GM23338 (cell line): ENCODE measurements at regions not wholly inside any gene's neighbourhood (a gene's known extent, or its start where the extent isn't known, plus 50 kb on each side); places are given as distances from the start of the nearest gene placed in this dataset.

Experiments
- ATAC-seq: fragments of 200-7000 bp; cut with Tn5 transposase; 3 replicates; pipeline ENCODE4 v1.9.1; 2020
- DNase-seq: peaks from one replicate; pipeline ENCODE4 v3.0.0-alpha.2; 2015; ENCODE audit warnings: low spot score
- H2AFZ ChIP-seq: fragments of 200-600 bp; sonication (generic); 2 replicates; pipeline ENCODE4 v1.8.0; 2016; ENCODE audit warnings: antibody characterized with exemption, mild to moderate bottlenecking, moderate library complexity
- H3F3A ChIP-seq: fragments of 200-600 bp; sonication (generic); replicated peaks from 2 replicates; pipeline ENCODE4 v1.8.0; 2017; ENCODE audit warnings: antibody characterized with exemption, mixed run types, low read depth
- H3K27ac ChIP-seq: fragments of 200-600 bp; sonication (generic); 2 replicates; pipeline ENCODE4 v1.6.1; 2016; ENCODE audit warnings: low read depth
- H3K27me3 ChIP-seq: fragments of 200-600 bp; sonication (generic); 2 replicates; pipeline ENCODE4 v1.8.0; 2016; ENCODE audit warnings: mild to moderate bottlenecking, mixed run types, moderate library complexity; ENCODE audit not compliant: insufficient read depth
- H3K36me3 ChIP-seq: fragments of 200-600 bp; sonication (generic); 2 replicates; pipeline ENCODE4 v1.8.0; 2016; ENCODE audit warnings: mild to moderate bottlenecking; ENCODE audit not compliant: insufficient read depth
- H3K4me1 ChIP-seq: fragments of 200-600 bp; sonication (generic); 2 replicates; pipeline ENCODE4 v1.8.0; 2016; ENCODE audit warnings: mild to moderate bottlenecking, moderate library complexity; ENCODE audit not compliant: insufficient read depth
- H3K4me2 ChIP-seq: fragments of 200-600 bp; sonication (generic); 2 replicates; pipeline ENCODE4 v1.7.1; 2017; ENCODE audit warnings: mixed run types
- H3K4me3 ChIP-seq: fragments of 200-600 bp; sonication (generic); 2 replicates; pipeline ENCODE4 v1.6.1; 2016; ENCODE audit warnings: mixed run types
- H3K79me2 ChIP-seq: fragments of 200-600 bp; sonication (generic); replicated peaks from 2 replicates; pipeline ENCODE4 v1.8.0; 2017; ENCODE audit warnings: mild to moderate bottlenecking; ENCODE audit not compliant: insufficient read depth
- H3K9me2 ChIP-seq: fragments of 200-600 bp; sonication (generic); 2 replicates; pipeline ENCODE4 v1.8.0; 2017; ENCODE audit not compliant: insufficient read depth
- H4K20me1 ChIP-seq: fragments of 200-600 bp; sonication (generic); replicated peaks from 2 replicates; pipeline ENCODE4 v1.8.0; 2017; ENCODE audit warnings: mild to moderate bottlenecking; ENCODE audit not compliant: insufficient read depth
- H3K27ac Mint-ChIP-seq: 2 replicates; pipeline ENCODE4 v1.8.0; 2020; ENCODE audit warnings: inconsistent platforms, mild to moderate bottlenecking, moderate library complexity, mixed read lengths
- H3K27me3 Mint-ChIP-seq: 3 replicates; pipeline ENCODE4 v1.8.0; 2022; ENCODE audit warnings: low read depth, mild to moderate bottlenecking, moderate library complexity, mixed read lengths, inconsistent platforms; ENCODE audit not compliant: insufficient read depth, poor library complexity
- H3K36me3 Mint-ChIP-seq: 3 replicates; pipeline ENCODE4 v1.8.0; 2021; ENCODE audit warnings: low read depth, mild to moderate bottlenecking, inconsistent platforms, moderate library complexity, mixed read lengths
- H3K4me1 Mint-ChIP-seq: 3 replicates; pipeline ENCODE4 v1.8.0; 2020; ENCODE audit warnings: mild to moderate bottlenecking, inconsistent platforms, mixed read lengths
- H3K4me3 Mint-ChIP-seq: 3 replicates; pipeline ENCODE4 v1.8.0; 2021; ENCODE audit warnings: moderate library complexity, mild to moderate bottlenecking, inconsistent platforms, mixed read lengths
- H3K9me3 Mint-ChIP-seq: 3 replicates; pipeline ENCODE4 v1.8.0; 2020; ENCODE audit warnings: moderate library complexity, mild to moderate bottlenecking, inconsistent platforms, mixed read lengths
- CREB1 ChIP-seq: fragments of 250-450 bp; sonication (Bioruptor Pico); IDR thresholded peaks from 2 replicates; pipeline ENCODE4 v1.5.0; 2020; ENCODE audit warnings: low read depth, mild to moderate bottlenecking, moderate library complexity
- EZH2 ChIP-seq: fragments of 200-600 bp; sonication (generic); IDR thresholded peaks from one replicate; pipeline ENCODE4 v1.8.0; 2017; ENCODE audit warnings: antibody characterized with exemption, mild to moderate bottlenecking, low read depth; ENCODE audit not compliant: unreplicated experiment
- EZH2phosphoT487 ChIP-seq: fragments of 200-600 bp; sonication (generic); IDR thresholded peaks from one replicate; pipeline ENCODE4 v1.8.1; 2018; ENCODE audit warnings: antibody characterized with exemption; ENCODE audit not compliant: unreplicated experiment
- STAT1 ChIP-seq: IDR thresholded peaks from one replicate; pipeline ENCODE4 v1.6.1; 2016; ENCODE audit warnings: antibody characterized with exemption; ENCODE audit not compliant: unreplicated experiment
- ZNF114 ChIP-seq: fragments of 250-450 bp; sonication (Bioruptor Pico); IDR thresholded peaks from 2 replicates; pipeline ENCODE4 v1.5.0; 2020; ENCODE audit warnings: mild to moderate bottlenecking, moderate library complexity
- ZNF331 ChIP-seq: fragments of 250-450 bp; sonication (Bioruptor Pico); IDR thresholded peaks from 2 replicates; pipeline ENCODE4 v1.5.0; 2020; ENCODE audit warnings: low read depth, mild to moderate bottlenecking, moderate library complexity
- TF ChIP-seq, protein P1 (sequence below), 2 experiments: fragments of 200-600 bp in 1 of 2; sonication (generic) in 1 of 2; conservative IDR thresholded peaks; 2 replicates each; pipeline versions ENCODE4 v1.5.1 to v1.6.1; 2016 to 2017; ENCODE audit warnings: antibody characterized with exemption in 2 of 2, low read depth in 2 of 2, mild to moderate bottlenecking in 2 of 2, moderate library complexity in 1 of 2
- TF ChIP-seq, protein P2 (sequence below): IDR thresholded peaks from one replicate; pipeline ENCODE4 v1.6.1; 2018; ENCODE audit warnings: antibody characterized with exemption; ENCODE audit not compliant: unreplicated experiment

DNA sequence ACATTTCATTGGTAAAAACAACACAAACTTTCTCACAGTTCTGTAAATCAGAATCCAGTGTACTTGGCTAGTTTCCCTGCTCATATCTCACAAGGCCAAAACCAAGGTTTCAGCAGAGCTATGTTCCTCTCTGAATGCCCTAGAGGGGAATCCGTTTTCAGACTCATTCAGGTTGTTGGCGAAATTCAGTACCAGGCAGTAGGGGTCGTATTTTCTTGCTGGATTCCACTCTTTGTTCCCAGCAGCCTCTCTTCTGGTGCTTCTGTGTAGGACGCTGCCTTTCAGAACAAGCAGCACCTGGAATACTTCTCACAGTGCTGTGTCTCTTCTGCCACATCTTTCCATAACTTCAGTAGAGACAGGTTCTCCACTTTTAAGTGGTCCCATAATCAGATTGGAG lies 351.9 kb downstream of the PCDH18 start:
- H3K36me3 Mint-ChIP-seq = no peaks in the 10 kb centered on the region
- no peak overlapping the region for H3K4me2 ChIP-seq
- no peak overlapping the region for H3K4me3 ChIP-seq
- no peak overlapping the region for H3K27ac Mint-ChIP-seq
- no peaks in the 10 kb centered on the region for H3K27me3 Mint-ChIP-seq
- no peaks in the 10 kb centered on the region for H3F3A ChIP-seq
- H3K4me1 ChIP-seq = no peaks in the 10 kb centered on the region
- ATAC-seq (peak; percentile 95), DNase-seq (peak; percentile 75)
- no peak overlapping the region for H2AFZ ChIP-seq
- no peak overlapping the region for H3K27ac ChIP-seq
- no peaks in the 10 kb centered on the region for H4K20me1 ChIP-seq
- no peaks in the 10 kb centered on the region for H3K4me1 Mint-ChIP-seq
- H3K27me3 ChIP-seq = no peaks in the 10 kb centered on the region
- no peaks in the 10 kb centered on the region for H3K79me2 ChIP-seq
- no peak overlapping the region for H3K4me3 Mint-ChIP-seq
- H3K9me3 Mint-ChIP-seq = no peaks in the 10 kb centered on the region
- no peaks in the 10 kb centered on the region for H3K9me2 ChIP-seq
- no peaks in the 10 kb centered on the region for H3K36me3 ChIP-seq
- no peak for TF ChIP-seq ZNF331 (CRISPR knock-in tag)
- TF ChIP-seq, protein P1, sequence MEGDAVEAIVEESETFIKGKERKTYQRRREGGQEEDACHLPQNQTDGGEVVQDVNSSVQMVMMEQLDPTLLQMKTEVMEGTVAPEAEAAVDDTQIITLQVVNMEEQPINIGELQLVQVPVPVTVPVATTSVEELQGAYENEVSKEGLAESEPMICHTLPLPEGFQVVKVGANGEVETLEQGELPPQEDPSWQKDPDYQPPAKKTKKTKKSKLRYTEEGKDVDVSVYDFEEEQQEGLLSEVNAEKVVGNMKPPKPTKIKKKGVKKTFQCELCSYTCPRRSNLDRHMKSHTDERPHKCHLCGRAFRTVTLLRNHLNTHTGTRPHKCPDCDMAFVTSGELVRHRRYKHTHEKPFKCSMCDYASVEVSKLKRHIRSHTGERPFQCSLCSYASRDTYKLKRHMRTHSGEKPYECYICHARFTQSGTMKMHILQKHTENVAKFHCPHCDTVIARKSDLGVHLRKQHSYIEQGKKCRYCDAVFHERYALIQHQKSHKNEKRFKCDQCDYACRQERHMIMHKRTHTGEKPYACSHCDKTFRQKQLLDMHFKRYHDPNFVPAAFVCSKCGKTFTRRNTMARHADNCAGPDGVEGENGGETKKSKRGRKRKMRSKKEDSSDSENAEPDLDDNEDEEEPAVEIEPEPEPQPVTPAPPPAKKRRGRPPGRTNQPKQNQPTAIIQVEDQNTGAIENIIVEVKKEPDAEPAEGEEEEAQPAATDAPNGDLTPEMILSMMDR (conservative IDR thresholded peaks at IDR 0.05; ENCODE audit: low read depth in 2 of 2) = peak; percentile 47 to 64; a peak in 3 of 4 replicates
- TF ChIP-seq EZH2 = no peak
- TF ChIP-seq, protein P2, sequence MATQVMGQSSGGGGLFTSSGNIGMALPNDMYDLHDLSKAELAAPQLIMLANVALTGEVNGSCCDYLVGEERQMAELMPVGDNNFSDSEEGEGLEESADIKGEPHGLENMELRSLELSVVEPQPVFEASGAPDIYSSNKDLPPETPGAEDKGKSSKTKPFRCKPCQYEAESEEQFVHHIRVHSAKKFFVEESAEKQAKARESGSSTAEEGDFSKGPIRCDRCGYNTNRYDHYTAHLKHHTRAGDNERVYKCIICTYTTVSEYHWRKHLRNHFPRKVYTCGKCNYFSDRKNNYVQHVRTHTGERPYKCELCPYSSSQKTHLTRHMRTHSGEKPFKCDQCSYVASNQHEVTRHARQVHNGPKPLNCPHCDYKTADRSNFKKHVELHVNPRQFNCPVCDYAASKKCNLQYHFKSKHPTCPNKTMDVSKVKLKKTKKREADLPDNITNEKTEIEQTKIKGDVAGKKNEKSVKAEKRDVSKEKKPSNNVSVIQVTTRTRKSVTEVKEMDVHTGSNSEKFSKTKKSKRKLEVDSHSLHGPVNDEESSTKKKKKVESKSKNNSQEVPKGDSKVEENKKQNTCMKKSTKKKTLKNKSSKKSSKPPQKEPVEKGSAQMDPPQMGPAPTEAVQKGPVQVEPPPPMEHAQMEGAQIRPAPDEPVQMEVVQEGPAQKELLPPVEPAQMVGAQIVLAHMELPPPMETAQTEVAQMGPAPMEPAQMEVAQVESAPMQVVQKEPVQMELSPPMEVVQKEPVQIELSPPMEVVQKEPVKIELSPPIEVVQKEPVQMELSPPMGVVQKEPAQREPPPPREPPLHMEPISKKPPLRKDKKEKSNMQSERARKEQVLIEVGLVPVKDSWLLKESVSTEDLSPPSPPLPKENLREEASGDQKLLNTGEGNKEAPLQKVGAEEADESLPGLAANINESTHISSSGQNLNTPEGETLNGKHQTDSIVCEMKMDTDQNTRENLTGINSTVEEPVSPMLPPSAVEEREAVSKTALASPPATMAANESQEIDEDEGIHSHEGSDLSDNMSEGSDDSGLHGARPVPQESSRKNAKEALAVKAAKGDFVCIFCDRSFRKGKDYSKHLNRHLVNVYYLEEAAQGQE = no peak

DNA sequence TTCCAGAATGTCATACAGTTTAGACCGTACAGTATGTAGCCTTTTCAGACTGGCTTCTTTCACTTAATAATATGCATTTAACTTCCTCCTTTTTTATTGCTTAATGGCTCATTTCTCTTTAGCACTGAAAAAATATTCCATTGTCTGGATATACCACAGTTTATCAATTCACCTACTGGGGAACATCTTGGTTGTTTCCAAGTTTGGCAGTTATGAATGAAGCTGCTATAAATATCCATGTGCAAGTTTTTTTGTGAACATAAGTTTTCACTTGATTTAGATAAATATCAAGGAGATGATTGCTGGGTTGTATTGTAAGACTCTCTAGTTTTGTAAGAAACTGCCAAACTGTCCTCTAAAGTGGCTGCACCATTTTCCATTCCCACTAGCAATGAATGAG lies 375.5 kb downstream of the PCDH18 start:
- no peaks in the 10 kb centered on the region for H3K27me3 ChIP-seq
- Mint-ChIP-seq H3K4me3 (no peak overlapping the region), H3K27ac (peak overlapping the region; percentile 66; the same call in 1 of the 2 replicates), H3K9me3 (no peaks in the 10 kb centered on the region), H3K36me3 (no peaks in the 10 kb centered on the region), H3K4me1 (no peaks in the 10 kb centered on the region), H3K27me3 (no peaks in the 10 kb centered on the region)
- no peaks in the 10 kb centered on the region for H3K79me2 ChIP-seq
- H3K9me2 ChIP-seq = no peaks in the 10 kb centered on the region
- H2AFZ ChIP-seq = no peak overlapping the region
- H4K20me1 ChIP-seq = no peaks in the 10 kb centered on the region
- no peak overlapping the region for H3K27ac ChIP-seq
- no peak overlapping the region for H3K4me3 ChIP-seq
- no peaks in the 10 kb centered on the region for H3K4me1 ChIP-seq
- H3K4me2 ChIP-seq = no peak overlapping the region
- no peak for DNase-seq
- no peak for ATAC-seq
- H3K36me3 ChIP-seq = no peaks in the 10 kb centered on the region
- H3F3A ChIP-seq = no peaks in the 10 kb centered on the region
- TF ChIP-seq ZNF114 (no peak), ZNF331 (CRISPR knock-in tag) (no peak), EZH2 (no peak), CREB1 (CRISPR knock-in tag) (no peak), STAT1 (no peak), EZH2phosphoT487 (no peak)
- TF ChIP-seq, protein P2 = no peak
